ENCODE measurements at regions not wholly inside any gene's neighbourhood (a gene's known extent, or its start where the extent isn't known, plus 50 kb on each side); places are given as distances from the start of the nearest gene placed in this dataset.

GRCh38 chrX:149079805-149080406, 425.2 kb downstream of the IDS start:
- H3K9me3 ChIP-seq (ENCODE audit: control insufficient read depth, insufficient read depth, low read length), result no peaks in the 10 kb centered on the region
- H3K36me3 ChIP-seq (ENCODE audit: control insufficient read depth, low read length), result no peaks in the 10 kb centered on the region
- no peak overlapping the region for H3K4me3 ChIP-seq (ENCODE audit: low read length)
- H3F3A ChIP-seq (ENCODE audit: control insufficient read depth, insufficient read depth), result no peaks in the 10 kb centered on the region
- no peak overlapping the region for H3K27ac ChIP-seq (ENCODE audit: low read depth, low read length)
- no peak overlapping the region for H3K4me2 ChIP-seq (ENCODE audit: low read length)
- TF ChIP-seq EZH2phosphoT487 (IDR thresholded peaks at IDR 0.05; ENCODE audit: borderline replicate concordance, low read length), result no peak
- no peak for TF ChIP-seq CTCF (IDR thresholded peaks at IDR 0.05; ENCODE audit: low read depth, low read length, poor library complexity, severe bottlenecking)
- no peaks in the 10 kb centered on the region for H3K9me2 ChIP-seq (replicated peaks; ENCODE audit: control insufficient read depth, low read length)
- H3K4me1 ChIP-seq (ENCODE audit: control insufficient read depth, low read length), result no peaks in the 10 kb centered on the region
- no peaks in the 10 kb centered on the region for H3K27me3 ChIP-seq (ENCODE audit: control insufficient read depth, low read length)
- H3K79me2 ChIP-seq (ENCODE audit: control insufficient read depth, low read length), result no peaks in the 10 kb centered on the region
- no peaks in the 10 kb centered on the region for H4K20me1 ChIP-seq (ENCODE audit: control insufficient read depth, insufficient read depth, low read depth, low read length)

GRCh38 chrX:149074398-149074797, 430.7 kb downstream of the IDS start:
- TF ChIP-seq CTCF (IDR thresholded peaks at IDR 0.05; ENCODE audit: low read depth, low read length, poor library complexity, severe bottlenecking) (no peak), EZH2phosphoT487 (IDR thresholded peaks at IDR 0.05; ENCODE audit: borderline replicate concordance, low read length) (no peak)
- Histone ChIP-seq H3K79me2 (ENCODE audit: control insufficient read depth, low read length) (no peaks in the 10 kb centered on the region), H3K9me3 (ENCODE audit: control insufficient read depth, insufficient read depth, low read length) (no peaks in the 10 kb centered on the region), H3K4me2 (ENCODE audit: low read length) (no peak overlapping the region), H3F3A (ENCODE audit: control insufficient read depth, insufficient read depth) (no peaks in the 10 kb centered on the region), H3K4me3 (ENCODE audit: low read length) (no peak overlapping the region), H3K36me3 (ENCODE audit: control insufficient read depth, low read length) (no peaks in the 10 kb centered on the region), H3K9me2 (replicated peaks; ENCODE audit: control insufficient read depth, low read length) (no peaks in the 10 kb centered on the region), H4K20me1 (ENCODE audit: control insufficient read depth, insufficient read depth, low read depth, low read length) (no peaks in the 10 kb centered on the region), H3K27me3 (ENCODE audit: control insufficient read depth, low read length) (no peaks in the 10 kb centered on the region), H3K4me1 (ENCODE audit: control insufficient read depth, low read length) (no peaks in the 10 kb centered on the region), H3K27ac (ENCODE audit: low read depth, low read length) (no peak overlapping the region)

GRCh38 chrX:149073479-149073878, 431.6 kb downstream of the IDS start:
- no peak overlapping the region for H3K27ac ChIP-seq (ENCODE audit: low read depth, low read length)
- H3K4me2 ChIP-seq (ENCODE audit: low read length), result no peak overlapping the region
- no peaks in the 10 kb centered on the region for H3K9me2 ChIP-seq (replicated peaks; ENCODE audit: control insufficient read depth, low read length)
- H3K9me3 ChIP-seq (ENCODE audit: control insufficient read depth, insufficient read depth, low read length), result no peaks in the 10 kb centered on the region
- H3K36me3 ChIP-seq (ENCODE audit: control insufficient read depth, low read length), result no peaks in the 10 kb centered on the region
- no peaks in the 10 kb centered on the region for H3K27me3 ChIP-seq (ENCODE audit: control insufficient read depth, low read length)
- H4K20me1 ChIP-seq (ENCODE audit: control insufficient read depth, insufficient read depth, low read depth, low read length), result no peaks in the 10 kb centered on the region
- no peak for TF ChIP-seq EZH2phosphoT487 (IDR thresholded peaks at IDR 0.05; ENCODE audit: borderline replicate concordance, low read length)
- TF ChIP-seq CTCF (IDR thresholded peaks at IDR 0.05; ENCODE audit: low read depth, low read length, poor library complexity, severe bottlenecking), result no peak
- no peak overlapping the region for H3K4me3 ChIP-seq (ENCODE audit: low read length)
- no peaks in the 10 kb centered on the region for H3F3A ChIP-seq (ENCODE audit: control insufficient read depth, insufficient read depth)
- H3K4me1 ChIP-seq (ENCODE audit: control insufficient read depth, low read length), result no peaks in the 10 kb centered on the region
- H3K79me2 ChIP-seq (ENCODE audit: control insufficient read depth, low read length), result no peaks in the 10 kb centered on the region

All from DOHH2 (cell line).